GM06990 (cell line): ENCODE measurements at regions not wholly inside any gene's neighbourhood (a gene's known extent, or its start where the extent isn't known, plus 50 kb on each side); places are given as distances from the start of the nearest gene placed in this dataset.
A peak's percentile ranks its signal among the peaks of the same experiment; 100 is the strongest.

Experiments
- DNase-seq: peaks from one replicate; pipeline ENCODE4 v3.0.0-alpha.2; 2011; ENCODE audit not compliant: insufficient read length; ENCODE audit errors: extremely low read depth
- H3K27me3 ChIP-seq: replicated peaks from 2 replicates; pipeline ENCODE4 v1.6.0; 2011; ENCODE audit warnings: low read length; ENCODE audit not compliant: control insufficient read depth, insufficient read depth
- H3K36me3 ChIP-seq: 2 replicates; pipeline ENCODE4 v1.5.1; 2011; ENCODE audit warnings: low read length; ENCODE audit not compliant: control insufficient read depth, insufficient read depth
- H3K4me3 ChIP-seq: replicated peaks from 2 replicates; pipeline ENCODE4 v1.5.1; 2011; ENCODE audit warnings: low read depth, mild to moderate bottlenecking, control low read depth, low read length
- CTCF ChIP-seq: IDR thresholded peaks from 2 replicates; pipeline ENCODE4 v1.5.1; 2011; ENCODE audit warnings: low read length, control low read depth, mild to moderate bottlenecking, inconsistent platforms; ENCODE audit not compliant: insufficient read depth, poor library complexity, severe bottlenecking

- H3K4me3 ChIP-seq = no peak overlapping the region
- DNase-seq = no peak
- TF ChIP-seq CTCF = no peak
- H3K36me3 ChIP-seq = no peaks in the 10 kb centered on the region
- no peaks in the 10 kb centered on the region for H3K27me3 ChIP-seq
These were observed 394.2 kb downstream of the FGF9 start for GRCh38 chr13:22064854-22065620.

GRCh38 chr13:22073718-22074117 lies 402.8 kb downstream of the FGF9 start:
- H3K36me3 ChIP-seq = no peaks in the 10 kb centered on the region
- TF ChIP-seq CTCF = no peak
- no peak overlapping the region for H3K4me3 ChIP-seq
- H3K27me3 ChIP-seq = no peaks in the 10 kb centered on the region
- peak; percentile 43 for DNase-seq

GRCh38 chr13:22074403-22074802 lies 403.5 kb downstream of the FGF9 start:
- H3K27me3 ChIP-seq = no peaks in the 10 kb centered on the region
- no peak overlapping the region for H3K4me3 ChIP-seq
- TF ChIP-seq CTCF = no peak
- no peak for DNase-seq
- H3K36me3 ChIP-seq = no peaks in the 10 kb centered on the region

- no peaks in the 10 kb centered on the region for H3K27me3 ChIP-seq
- TF ChIP-seq CTCF = no peak
- DNase-seq = no peak
These were observed 405.8 kb downstream of the FGF9 start for GRCh38 chr13:22076658-22077057.

GRCh38 chr13:22077205-22077683 lies 406.4 kb downstream of the FGF9 start:
- Histone ChIP-seq H3K27me3 (no peaks in the 10 kb centered on the region), H3K4me3 (no peak overlapping the region), H3K36me3 (no peaks in the 10 kb centered on the region)
- no peak for TF ChIP-seq CTCF
- DNase-seq = no peak

More at GRCh38 chr13:22076658-22077057, 405.8 kb downstream of the FGF9 start:
- H3K4me3 ChIP-seq = no peak overlapping the region
- no peaks in the 10 kb centered on the region for H3K36me3 ChIP-seq
